Esophagus squamous epithelium (tissue), 4 donors: ENCODE measurements at regions not wholly inside any gene's neighbourhood (a gene's known extent, or its start where the extent isn't known, plus 50 kb on each side); places are given as distances from the start of the nearest gene placed in this dataset.

Experiments
- CTCF ChIP-seq, 6 experiments: fragments of 450-650 bp in 4 of 6; fragments of 200-600 bp in 2 of 6; sonication (generic) in 2 of 6; IDR thresholded peaks; one replicate each; pipeline ENCODE4 v1.5.1; 2016 to 2019; ENCODE audit warnings: antibody characterized with exemption in 6 of 6, mild to moderate bottlenecking in 4 of 6, moderate library complexity in 4 of 6
- POLR2A ChIP-seq, 4 donors: fragments of 450-650 bp; IDR thresholded peaks; one replicate each; pipeline ENCODE4 v1.6.1; 2017; ENCODE audit warnings: antibody characterized with exemption in 4 of 4, mild to moderate bottlenecking in 4 of 4, moderate library complexity in 3 of 4

GRCh38 chr1:221271701-221272100, 392.5 kb downstream of the HLX start:
- TF ChIP-seq CTCF (IDR thresholded peaks at IDR 0.05), result no peak
- TF ChIP-seq POLR2A (IDR thresholded peaks at IDR 0.05), result no peak
